ENCODE measurements at regions not wholly inside any gene's neighbourhood (a gene's known extent, or its start where the extent isn't known, plus 50 kb on each side); places are given as distances from the start of the nearest gene placed in this dataset.

DNA sequence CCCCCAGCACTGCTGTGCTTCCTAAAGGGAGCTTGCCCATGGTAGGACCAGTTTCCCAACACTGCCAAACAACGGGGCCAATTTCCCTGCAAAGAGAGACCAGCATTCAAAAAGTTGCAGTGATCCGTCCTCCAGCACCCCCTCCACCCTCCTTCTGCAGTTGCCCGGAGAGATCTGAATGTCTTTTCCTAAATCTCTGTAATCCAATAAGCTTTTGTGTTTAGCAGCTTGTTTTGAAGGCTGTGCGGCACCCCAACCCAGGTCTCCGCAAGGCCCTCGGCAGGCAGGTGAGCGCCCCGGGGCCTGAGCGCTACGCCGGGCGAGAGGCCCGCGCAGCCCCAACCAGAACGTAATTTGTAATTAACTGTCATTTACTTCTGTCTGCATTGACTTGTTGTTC lies 366.9 kb upstream of the IRX2 start:
- Histone ChIP-seq H4K20me1 (ENCODE audit: control insufficient read depth, insufficient read depth) (no peaks in the 10 kb centered on the region), H3K4me2 (ENCODE audit: control insufficient read depth, insufficient read depth) (no peak overlapping the region), H3K4me1 (ENCODE audit: control insufficient read depth, insufficient read depth, low read length) (no peaks in the 10 kb centered on the region), H2AFZ (ENCODE audit: control insufficient read depth, low read depth, low read length) (no peak overlapping the region), H3K27ac (ENCODE audit: control insufficient read depth, insufficient read depth) (no peak overlapping the region), H3K27me3 (replicated peaks in 1 of 2; ENCODE audit: control insufficient read depth in 2 of 2, insufficient read depth in 2 of 2, low read length in 1 of 2) (no peaks in the 10 kb centered on the region), H3K9me3 (replicated peaks; ENCODE audit: control insufficient read depth, insufficient read depth, low read length) (no peaks in the 10 kb centered on the region; the same call in 2 of the 3 replicates), H3K36me3 (ENCODE audit: control insufficient read depth in 2 of 2, insufficient read depth in 2 of 2, low read length in 1 of 2) (no peaks in the 10 kb centered on the region), H3K79me2 (ENCODE audit: control insufficient read depth, insufficient read depth, low read length) (no peaks in the 10 kb centered on the region), H3K4me3 (no peak overlapping the region), H3K9ac (ENCODE audit: control insufficient read depth, insufficient read depth, low read length) (no peak overlapping the region)
- intact Hi-C loops (cut with micrococcal nuclease; ENCODE audit: unreplicated experiment), result no loop called here
- WGBS (ENCODE audit: insufficient coverage, insufficient replicate concordance, low lambda C conversion rate, missing lambda C conversion rate), result 39% methylated on average over 15 of the region's 15 CpGs
- no peak for TF ChIP-seq POLR2A (IDR thresholded peaks at IDR 0.05; ENCODE audit: low read depth, low read length)
- no peak for TF ChIP-seq SP1 (IDR thresholded peaks at IDR 0.05; ENCODE audit: low read depth, low read length)
- TF ChIP-seq MEF2A (IDR thresholded peaks at IDR 0.05; ENCODE audit: insufficient read depth, low read depth, low read length), result no peak
- TF ChIP-seq HDGF (IDR thresholded peaks at IDR 0.05), result no peak
- TF ChIP-seq EP300 (IDR thresholded peaks at IDR 0.05; ENCODE audit: borderline replicate concordance in 1 of 2, control insufficient read depth in 1 of 2, low read depth in 2 of 2, low read length in 2 of 2), result no peak
- no peak for TF ChIP-seq RUNX3 (IDR thresholded peaks at IDR 0.05; ENCODE audit: low read length)
- TF ChIP-seq PML (IDR thresholded peaks at IDR 0.05; ENCODE audit: low read length), result no peak
- TF ChIP-seq, protein P1, sequence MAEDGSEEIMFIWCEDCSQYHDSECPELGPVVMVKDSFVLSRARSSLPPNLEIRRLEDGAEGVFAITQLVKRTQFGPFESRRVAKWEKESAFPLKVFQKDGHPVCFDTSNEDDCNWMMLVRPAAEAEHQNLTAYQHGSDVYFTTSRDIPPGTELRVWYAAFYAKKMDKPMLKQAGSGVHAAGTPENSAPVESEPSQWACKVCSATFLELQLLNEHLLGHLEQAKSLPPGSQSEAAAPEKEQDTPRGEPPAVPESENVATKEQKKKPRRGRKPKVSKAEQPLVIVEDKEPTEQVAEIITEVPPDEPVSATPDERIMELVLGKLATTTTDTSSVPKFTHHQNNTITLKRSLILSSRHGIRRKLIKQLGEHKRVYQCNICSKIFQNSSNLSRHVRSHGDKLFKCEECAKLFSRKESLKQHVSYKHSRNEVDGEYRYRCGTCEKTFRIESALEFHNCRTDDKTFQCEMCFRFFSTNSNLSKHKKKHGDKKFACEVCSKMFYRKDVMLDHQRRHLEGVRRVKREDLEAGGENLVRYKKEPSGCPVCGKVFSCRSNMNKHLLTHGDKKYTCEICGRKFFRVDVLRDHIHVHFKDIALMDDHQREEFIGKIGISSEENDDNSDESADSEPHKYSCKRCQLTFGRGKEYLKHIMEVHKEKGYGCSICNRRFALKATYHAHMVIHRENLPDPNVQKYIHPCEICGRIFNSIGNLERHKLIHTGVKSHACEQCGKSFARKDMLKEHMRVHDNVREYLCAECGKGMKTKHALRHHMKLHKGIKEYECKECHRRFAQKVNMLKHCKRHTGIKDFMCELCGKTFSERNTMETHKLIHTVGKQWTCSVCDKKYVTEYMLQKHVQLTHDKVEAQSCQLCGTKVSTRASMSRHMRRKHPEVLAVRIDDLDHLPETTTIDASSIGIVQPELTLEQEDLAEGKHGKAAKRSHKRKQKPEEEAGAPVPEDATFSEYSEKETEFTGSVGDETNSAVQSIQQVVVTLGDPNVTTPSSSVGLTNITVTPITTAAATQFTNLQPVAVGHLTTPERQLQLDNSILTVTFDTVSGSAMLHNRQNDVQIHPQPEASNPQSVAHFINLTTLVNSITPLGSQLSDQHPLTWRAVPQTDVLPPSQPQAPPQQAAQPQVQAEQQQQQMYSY (CRISPR knock-in tag; IDR thresholded peaks at IDR 0.05), result no peak
- no peak for TF ChIP-seq HDAC6 (IDR thresholded peaks at IDR 0.05; ENCODE audit: unreplicated experiment)
- TF ChIP-seq, protein P2, sequence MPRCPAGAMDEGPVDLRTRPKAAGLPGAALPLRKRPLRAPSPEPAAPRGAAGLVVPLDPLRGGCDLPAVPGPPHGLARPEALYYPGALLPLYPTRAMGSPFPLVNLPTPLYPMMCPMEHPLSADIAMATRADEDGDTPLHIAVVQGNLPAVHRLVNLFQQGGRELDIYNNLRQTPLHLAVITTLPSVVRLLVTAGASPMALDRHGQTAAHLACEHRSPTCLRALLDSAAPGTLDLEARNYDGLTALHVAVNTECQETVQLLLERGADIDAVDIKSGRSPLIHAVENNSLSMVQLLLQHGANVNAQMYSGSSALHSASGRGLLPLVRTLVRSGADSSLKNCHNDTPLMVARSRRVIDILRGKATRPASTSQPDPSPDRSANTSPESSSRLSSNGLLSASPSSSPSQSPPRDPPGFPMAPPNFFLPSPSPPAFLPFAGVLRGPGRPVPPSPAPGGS (IDR thresholded peaks at IDR 0.05; ENCODE audit: borderline replicate concordance, insufficient read depth, low read depth, low read length, poor library complexity, severe bottlenecking), result no peak
- no peak for TF ChIP-seq TCF3 (IDR thresholded peaks at IDR 0.05; ENCODE audit: borderline replicate concordance, insufficient read depth, low read depth, low read length)
- no peak for TF ChIP-seq SMAD5 (IDR thresholded peaks at IDR 0.05; ENCODE audit: low read depth)
- TF ChIP-seq ZNF274 (IDR thresholded peaks at IDR 0.05; ENCODE audit: insufficient read depth, insufficient read length), result no peak
- no peak for TF ChIP-seq TBL1XR1 (IDR thresholded peaks at IDR 0.05; ENCODE audit: low read depth, low read length)
- no peak for TF ChIP-seq NRF1 (conservative IDR thresholded peaks at IDR 0.05; ENCODE audit: low read depth, low read length)
- no peak for TF ChIP-seq RCOR1 (conservative IDR thresholded peaks at IDR 0.05; ENCODE audit: low read depth, low read length)
- TF ChIP-seq FOS (IDR thresholded peaks at IDR 0.05; ENCODE audit: borderline replicate concordance, extremely low read depth, insufficient read length), result no peak
- TF ChIP-seq, protein P3, sequence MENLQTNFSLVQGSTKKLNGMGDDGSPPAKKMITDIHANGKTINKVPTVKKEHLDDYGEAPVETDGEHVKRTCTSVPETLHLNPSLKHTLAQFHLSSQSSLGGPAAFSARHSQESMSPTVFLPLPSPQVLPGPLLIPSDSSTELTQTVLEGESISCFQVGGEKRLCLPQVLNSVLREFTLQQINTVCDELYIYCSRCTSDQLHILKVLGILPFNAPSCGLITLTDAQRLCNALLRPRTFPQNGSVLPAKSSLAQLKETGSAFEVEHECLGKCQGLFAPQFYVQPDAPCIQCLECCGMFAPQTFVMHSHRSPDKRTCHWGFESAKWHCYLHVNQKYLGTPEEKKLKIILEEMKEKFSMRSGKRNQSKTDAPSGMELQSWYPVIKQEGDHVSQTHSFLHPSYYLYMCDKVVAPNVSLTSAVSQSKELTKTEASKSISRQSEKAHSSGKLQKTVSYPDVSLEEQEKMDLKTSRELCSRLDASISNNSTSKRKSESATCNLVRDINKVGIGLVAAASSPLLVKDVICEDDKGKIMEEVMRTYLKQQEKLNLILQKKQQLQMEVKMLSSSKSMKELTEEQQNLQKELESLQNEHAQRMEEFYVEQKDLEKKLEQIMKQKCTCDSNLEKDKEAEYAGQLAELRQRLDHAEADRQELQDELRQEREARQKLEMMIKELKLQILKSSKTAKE (IDR thresholded peaks at IDR 0.05; ENCODE audit: low read depth, poor library complexity, severe bottlenecking), result no peak
- ChIA-PET SMC1A (ENCODE audit: uncharacterized antibody, unreplicated experiment) (no interaction called here), CTCF (no interaction called here), POLR2A (no interaction called here), RAD21 (ENCODE audit: unreplicated experiment) (no interaction called here)
- ATAC-seq, result no peak
- no peak for FAIRE-seq
- BruUV-seq (replicated peaks), result no TSS peak
- DNase-seq (ENCODE audit: low read depth, low spot score), result no peak
- in situ Hi-C loops (cut with MboI), result no loop called here
